ENCODE measurements at regions not wholly inside any gene's neighbourhood (a gene's known extent, or its start where the extent isn't known, plus 50 kb on each side); places are given as distances from the start of the nearest gene placed in this dataset.

- TF ChIP-seq, protein P1, sequence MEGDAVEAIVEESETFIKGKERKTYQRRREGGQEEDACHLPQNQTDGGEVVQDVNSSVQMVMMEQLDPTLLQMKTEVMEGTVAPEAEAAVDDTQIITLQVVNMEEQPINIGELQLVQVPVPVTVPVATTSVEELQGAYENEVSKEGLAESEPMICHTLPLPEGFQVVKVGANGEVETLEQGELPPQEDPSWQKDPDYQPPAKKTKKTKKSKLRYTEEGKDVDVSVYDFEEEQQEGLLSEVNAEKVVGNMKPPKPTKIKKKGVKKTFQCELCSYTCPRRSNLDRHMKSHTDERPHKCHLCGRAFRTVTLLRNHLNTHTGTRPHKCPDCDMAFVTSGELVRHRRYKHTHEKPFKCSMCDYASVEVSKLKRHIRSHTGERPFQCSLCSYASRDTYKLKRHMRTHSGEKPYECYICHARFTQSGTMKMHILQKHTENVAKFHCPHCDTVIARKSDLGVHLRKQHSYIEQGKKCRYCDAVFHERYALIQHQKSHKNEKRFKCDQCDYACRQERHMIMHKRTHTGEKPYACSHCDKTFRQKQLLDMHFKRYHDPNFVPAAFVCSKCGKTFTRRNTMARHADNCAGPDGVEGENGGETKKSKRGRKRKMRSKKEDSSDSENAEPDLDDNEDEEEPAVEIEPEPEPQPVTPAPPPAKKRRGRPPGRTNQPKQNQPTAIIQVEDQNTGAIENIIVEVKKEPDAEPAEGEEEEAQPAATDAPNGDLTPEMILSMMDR (IDR thresholded peaks at IDR 0.05), result no peak
- TF ChIP-seq POLR2A (IDR thresholded peaks at IDR 0.05), result no peak
- 47 to 62% methylated on average over 16 to 20 of the region's 20 CpGs for WGBS, 2 donors
- no peak for ATAC-seq
- no peaks in the 10 kb centered on the region for H3K4me1 ChIP-seq
- no peak overlapping the region for H3K4me3 ChIP-seq
- H3K9me3 ChIP-seq, result no peaks in the 10 kb centered on the region
- no peak overlapping the region for H3K27ac ChIP-seq
- intact Hi-C loops (cut with DNase I), result no loop called here
- H3K27me3 ChIP-seq, result peaks cover 0 to 12% of the 10 kb centered on the region in 2 donors
- no peak for DNase-seq
- no peaks in the 10 kb centered on the region for H3K36me3 ChIP-seq (replicated peaks in 1 of 2; ENCODE audit: insufficient read depth in 1 of 2, low read depth in 2 of 2)
These were observed 65.4 kb downstream of the RBFOX3 start for GRCh38 chr17:79545251-79546005.

GRCh38 chr17:79544142-79544914 lies 66.5 kb downstream of the RBFOX3 start:
- intact Hi-C loops (cut with DNase I), result no loop called here
- no peaks in the 10 kb centered on the region for H3K9me3 ChIP-seq
- no peak for DNase-seq

DNA sequence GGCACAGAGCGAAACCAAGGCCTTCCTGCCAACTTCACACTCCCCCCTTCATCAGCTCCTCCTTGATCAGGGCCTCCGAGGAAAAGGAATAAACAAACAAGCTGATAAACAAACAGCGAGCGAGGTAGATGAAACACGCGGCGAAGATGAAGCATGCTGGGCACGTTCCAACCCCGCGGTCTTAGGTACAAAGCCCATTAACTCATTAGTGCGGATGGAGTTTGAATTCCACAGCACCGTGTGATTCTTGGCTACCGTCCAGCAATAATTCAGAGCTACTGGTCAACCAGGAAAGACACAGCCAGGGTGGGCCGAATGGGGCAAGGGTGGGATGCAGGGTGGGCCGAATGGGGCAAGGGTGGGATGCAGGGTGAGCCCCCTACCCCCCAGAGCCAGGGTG lies 67.3 kb downstream of the RBFOX3 start:
- WGBS, 2 donors, result 21 to 29% methylated on average over 13 to 15 of the region's 15 CpGs
- no peak for ATAC-seq
- no peaks in the 10 kb centered on the region for H3K4me1 ChIP-seq
- no peaks in the 10 kb centered on the region for H3K36me3 ChIP-seq (replicated peaks in 1 of 2; ENCODE audit: insufficient read depth in 1 of 2, low read depth in 2 of 2)
- no peak overlapping the region for H3K4me3 ChIP-seq
- peaks cover 0 to 12% of the 10 kb centered on the region in 2 donors for H3K27me3 ChIP-seq
- H3K27ac ChIP-seq, result no peak overlapping the region
- DNase-seq, result no peak
- TF ChIP-seq, protein P1 (IDR thresholded peaks at IDR 0.05), result no peak
- no peak for TF ChIP-seq POLR2A (IDR thresholded peaks at IDR 0.05)
- H3K9me3 ChIP-seq, result no peaks in the 10 kb centered on the region
- intact Hi-C loops (cut with DNase I), result no loop called here

More at GRCh38 chr17:79544142-79544914, 66.5 kb downstream of the RBFOX3 start:
- Histone ChIP-seq H3K27me3 (peaks cover 0 to 12% of the 10 kb centered on the region in 2 donors), H3K4me3 (no peak overlapping the region), H3K36me3 (replicated peaks in 1 of 2; ENCODE audit: insufficient read depth in 1 of 2, low read depth in 2 of 2) (no peaks in the 10 kb centered on the region), H3K27ac (no peak overlapping the region), H3K4me1 (no peaks in the 10 kb centered on the region)
- no peak for ATAC-seq
- 65 to 66% methylated on average over 19 of the region's 19 CpGs for WGBS, 2 donors
- TF ChIP-seq, protein P1 (IDR thresholded peaks at IDR 0.05), result no peak
- TF ChIP-seq POLR2A (IDR thresholded peaks at IDR 0.05), result no peak

DNA sequence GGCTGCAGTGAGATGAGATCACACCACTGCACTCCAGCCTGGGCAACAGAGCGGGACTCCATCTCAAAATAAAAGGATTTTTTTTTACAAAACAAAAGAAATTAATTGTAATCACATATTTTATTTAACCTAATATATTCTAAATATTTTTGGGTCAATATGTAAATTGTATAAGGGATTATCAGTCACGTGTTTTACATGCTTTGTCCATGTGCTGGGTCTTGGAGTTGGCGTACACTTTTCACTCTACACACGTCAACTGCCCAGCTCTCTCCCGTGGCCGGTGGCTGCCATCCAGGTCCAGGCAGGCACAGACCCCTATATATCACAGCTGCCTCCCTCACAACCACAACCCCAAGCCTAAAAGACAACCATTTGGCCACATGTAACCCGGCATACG lies 68.1 kb downstream of the RBFOX3 start:
- Histone ChIP-seq H3K36me3 (replicated peaks in 1 of 2; ENCODE audit: insufficient read depth in 1 of 2, low read depth in 2 of 2) (no peaks in the 10 kb centered on the region), H3K27ac (no peak overlapping the region), H3K27me3 (peaks cover 0 to 12% of the 10 kb centered on the region in 2 donors), H3K9me3 (no peaks in the 10 kb centered on the region), H3K4me1 (no peaks in the 10 kb centered on the region), H3K4me3 (no peak overlapping the region)
- intact Hi-C loops (cut with DNase I), result no loop called here
- ATAC-seq (no peak), DNase-seq (no peak)
- TF ChIP-seq, protein P1 (IDR thresholded peaks at IDR 0.05), result no peak
- no peak for TF ChIP-seq POLR2A (IDR thresholded peaks at IDR 0.05)
- 78 to 81% methylated on average over 8 of the region's 8 CpGs for WGBS, 2 donors

Measured in body of pancreas (tissue), 4 donors.